ENCODE measurements at regions not wholly inside any gene's neighbourhood (a gene's known extent, or its start where the extent isn't known, plus 50 kb on each side); places are given as distances from the start of the nearest gene placed in this dataset.

GRCh38 chr9:80352967-80353366, 781.2 kb downstream of the TLE4 start:
- Histone ChIP-seq H3K9me3 (ENCODE audit: control insufficient read depth in 2 of 2, insufficient read depth in 1 of 2, low read length in 1 of 2) (no peaks in the 10 kb centered on the region), H3K36me3 (ENCODE audit: control insufficient read depth in 2 of 2, insufficient read depth in 2 of 2, low read length in 1 of 2) (no peaks in the 10 kb centered on the region), H3K4me1 (ENCODE audit: control insufficient read depth in 2 of 2, insufficient read depth in 2 of 2, low read length in 2 of 2) (no peaks in the 10 kb centered on the region), H3K4me3 (ENCODE audit: low read length in 2 of 2) (no peak overlapping the region), H3K27me3 (ENCODE audit: control insufficient read depth in 2 of 2, insufficient read depth in 1 of 2, low read length in 1 of 2) (no peaks in the 10 kb centered on the region), H3K27ac (ENCODE audit: low read depth in 1 of 2, low read length in 1 of 2) (no peak overlapping the region)
- 98% methylated on average over 2 of the region's 2 CpGs for WGBS
- no peak for DNase-seq (ENCODE audit: low read depth in 6 of 9, low spot score in 9 of 9)

GRCh38 chr9:80351612-80352011, 779.8 kb downstream of the TLE4 start:
- 88% methylated on average over 1 of the region's 1 CpG for WGBS
- H3K4me1 ChIP-seq (ENCODE audit: control insufficient read depth in 2 of 2, insufficient read depth in 2 of 2, low read length in 2 of 2): no peaks in the 10 kb centered on the region
- H3K27ac ChIP-seq (ENCODE audit: low read depth in 1 of 2, low read length in 1 of 2): no peak overlapping the region
- H3K4me3 ChIP-seq (ENCODE audit: low read length in 2 of 2): no peak overlapping the region
- no peaks in the 10 kb centered on the region for H3K36me3 ChIP-seq (ENCODE audit: control insufficient read depth in 2 of 2, insufficient read depth in 2 of 2, low read length in 1 of 2)
- H3K9me3 ChIP-seq (ENCODE audit: control insufficient read depth in 2 of 2, insufficient read depth in 1 of 2, low read length in 1 of 2): no peaks in the 10 kb centered on the region
- no peaks in the 10 kb centered on the region for H3K27me3 ChIP-seq (ENCODE audit: control insufficient read depth in 2 of 2, insufficient read depth in 1 of 2, low read length in 1 of 2)
- no peak for DNase-seq (ENCODE audit: low read depth in 6 of 9, low spot score in 9 of 9)

- 89% methylated on average over 3 of the region's 3 CpGs for WGBS
- H3K4me1 ChIP-seq (ENCODE audit: control insufficient read depth in 2 of 2, insufficient read depth in 2 of 2, low read length in 2 of 2): no peaks in the 10 kb centered on the region
These were observed 754.3 kb downstream of the TLE4 start for GRCh38 chr9:80326105-80326504.

GRCh38 chr9:80320916-80321315, 749.2 kb downstream of the TLE4 start:
- H3K9me3 ChIP-seq (ENCODE audit: control insufficient read depth in 2 of 2, insufficient read depth in 1 of 2, low read length in 1 of 2): no peaks in the 10 kb centered on the region
- H3K27ac ChIP-seq (ENCODE audit: low read depth in 1 of 2, low read length in 1 of 2): no peak overlapping the region
- 90% methylated on average over 3 of the region's 3 CpGs for WGBS
- H3K36me3 ChIP-seq (ENCODE audit: control insufficient read depth in 2 of 2, insufficient read depth in 2 of 2, low read length in 1 of 2): no peaks in the 10 kb centered on the region
- H3K4me1 ChIP-seq (ENCODE audit: control insufficient read depth in 2 of 2, insufficient read depth in 2 of 2, low read length in 2 of 2): no peaks in the 10 kb centered on the region
- no peaks in the 10 kb centered on the region for H3K27me3 ChIP-seq (ENCODE audit: control insufficient read depth in 2 of 2, insufficient read depth in 1 of 2, low read length in 1 of 2)
- no peak for DNase-seq (ENCODE audit: low read depth in 6 of 9, low spot score in 9 of 9)
- no peak overlapping the region for H3K4me3 ChIP-seq (ENCODE audit: low read length in 2 of 2)

More at GRCh38 chr9:80326105-80326504, 754.3 kb downstream of the TLE4 start:
- no peaks in the 10 kb centered on the region for H3K27me3 ChIP-seq (ENCODE audit: control insufficient read depth in 2 of 2, insufficient read depth in 1 of 2, low read length in 1 of 2)
- H3K4me3 ChIP-seq (ENCODE audit: low read length in 2 of 2): no peak overlapping the region
- no peak for DNase-seq (ENCODE audit: low read depth in 6 of 9, low spot score in 9 of 9)
- H3K27ac ChIP-seq (ENCODE audit: low read depth in 1 of 2, low read length in 1 of 2): no peak overlapping the region
- no peaks in the 10 kb centered on the region for H3K36me3 ChIP-seq (ENCODE audit: control insufficient read depth in 2 of 2, insufficient read depth in 2 of 2, low read length in 1 of 2)
- H3K9me3 ChIP-seq (ENCODE audit: control insufficient read depth in 2 of 2, insufficient read depth in 1 of 2, low read length in 1 of 2): peaks cover 0 to 5% of the 10 kb centered on the region in 2 donors

GRCh38 chr9:80320480-80320879, 748.7 kb downstream of the TLE4 start:
- H3K36me3 ChIP-seq (ENCODE audit: control insufficient read depth in 2 of 2, insufficient read depth in 2 of 2, low read length in 1 of 2): no peaks in the 10 kb centered on the region
- WGBS: 91% methylated on average over 4 of the region's 4 CpGs
- H3K27me3 ChIP-seq (ENCODE audit: control insufficient read depth in 2 of 2, insufficient read depth in 1 of 2, low read length in 1 of 2): no peaks in the 10 kb centered on the region
- H3K4me1 ChIP-seq (ENCODE audit: control insufficient read depth in 2 of 2, insufficient read depth in 2 of 2, low read length in 2 of 2): no peaks in the 10 kb centered on the region
- no peaks in the 10 kb centered on the region for H3K9me3 ChIP-seq (ENCODE audit: control insufficient read depth in 2 of 2, insufficient read depth in 1 of 2, low read length in 1 of 2)
- DNase-seq (ENCODE audit: low read depth in 6 of 9, low spot score in 9 of 9): no peak
- H3K27ac ChIP-seq (ENCODE audit: low read depth in 1 of 2, low read length in 1 of 2): no peak overlapping the region
- no peak overlapping the region for H3K4me3 ChIP-seq (ENCODE audit: low read length in 2 of 2)

- DNase-seq (ENCODE audit: low read depth in 6 of 9, low spot score in 9 of 9): no peak
- no peak overlapping the region for H3K27ac ChIP-seq (ENCODE audit: low read depth in 1 of 2, low read length in 1 of 2)
- no peaks in the 10 kb centered on the region for H3K4me1 ChIP-seq (ENCODE audit: control insufficient read depth in 2 of 2, insufficient read depth in 2 of 2, low read length in 2 of 2)
- peaks cover 0 to 7% of the 10 kb centered on the region in 2 donors for H3K9me3 ChIP-seq (ENCODE audit: control insufficient read depth in 2 of 2, insufficient read depth in 1 of 2, low read length in 1 of 2)
- WGBS: 89% methylated on average over 1 of the region's 1 CpG
- H3K27me3 ChIP-seq (ENCODE audit: control insufficient read depth in 2 of 2, insufficient read depth in 1 of 2, low read length in 1 of 2): no peaks in the 10 kb centered on the region
- no peaks in the 10 kb centered on the region for H3K36me3 ChIP-seq (ENCODE audit: control insufficient read depth in 2 of 2, insufficient read depth in 2 of 2, low read length in 1 of 2)
- H3K4me3 ChIP-seq (ENCODE audit: low read length in 2 of 2): no peak overlapping the region
These were observed 733.4 kb downstream of the TLE4 start for GRCh38 chr9:80305136-80305535.

GRCh38 chr9:80294955-80295354, 723.2 kb downstream of the TLE4 start:
- H3K36me3 ChIP-seq (ENCODE audit: control insufficient read depth in 2 of 2, insufficient read depth in 2 of 2, low read length in 1 of 2): no peaks in the 10 kb centered on the region
- DNase-seq (ENCODE audit: low read depth in 6 of 9, low spot score in 9 of 9): no peak
- no peak overlapping the region for H3K27ac ChIP-seq (ENCODE audit: low read depth in 1 of 2, low read length in 1 of 2)
- no peak overlapping the region for H3K4me3 ChIP-seq (ENCODE audit: low read length in 2 of 2)
- H3K4me1 ChIP-seq (ENCODE audit: control insufficient read depth in 2 of 2, insufficient read depth in 2 of 2, low read length in 2 of 2): no peaks in the 10 kb centered on the region
- H3K27me3 ChIP-seq (ENCODE audit: control insufficient read depth in 2 of 2, insufficient read depth in 1 of 2, low read length in 1 of 2): no peaks in the 10 kb centered on the region
- H3K9me3 ChIP-seq (ENCODE audit: control insufficient read depth in 2 of 2, insufficient read depth in 1 of 2, low read length in 1 of 2): no peaks in the 10 kb centered on the region
- WGBS: 92% methylated on average over 1 of the region's 1 CpG

- Histone ChIP-seq H3K36me3 (ENCODE audit: control insufficient read depth in 2 of 2, insufficient read depth in 2 of 2, low read length in 1 of 2) (no peaks in the 10 kb centered on the region), H3K27me3 (ENCODE audit: control insufficient read depth in 2 of 2, insufficient read depth in 1 of 2, low read length in 1 of 2) (no peaks in the 10 kb centered on the region), H3K9me3 (ENCODE audit: control insufficient read depth in 2 of 2, insufficient read depth in 1 of 2, low read length in 1 of 2) (no peaks in the 10 kb centered on the region), H3K4me3 (ENCODE audit: low read length in 2 of 2) (no peak overlapping the region), H3K4me1 (ENCODE audit: control insufficient read depth in 2 of 2, insufficient read depth in 2 of 2, low read length in 2 of 2) (no peaks in the 10 kb centered on the region), H3K27ac (ENCODE audit: low read depth in 1 of 2, low read length in 1 of 2) (no peak overlapping the region)
- 77% methylated on average over 1 of the region's 1 CpG for WGBS
- DNase-seq (ENCODE audit: low read depth in 6 of 9, low spot score in 9 of 9): no peak
These were observed 722.6 kb downstream of the TLE4 start for GRCh38 chr9:80294318-80294717.

GRCh38 chr9:80292231-80292630, 720.5 kb downstream of the TLE4 start:
- Histone ChIP-seq H3K36me3 (ENCODE audit: control insufficient read depth in 2 of 2, insufficient read depth in 2 of 2, low read length in 1 of 2) (no peaks in the 10 kb centered on the region), H3K4me1 (ENCODE audit: control insufficient read depth in 2 of 2, insufficient read depth in 2 of 2, low read length in 2 of 2) (no peaks in the 10 kb centered on the region), H3K27ac (ENCODE audit: low read depth in 1 of 2, low read length in 1 of 2) (no peak overlapping the region), H3K9me3 (ENCODE audit: control insufficient read depth in 2 of 2, insufficient read depth in 1 of 2, low read length in 1 of 2) (no peaks in the 10 kb centered on the region), H3K4me3 (ENCODE audit: low read length in 2 of 2) (no peak overlapping the region), H3K27me3 (ENCODE audit: control insufficient read depth in 2 of 2, insufficient read depth in 1 of 2, low read length in 1 of 2) (no peaks in the 10 kb centered on the region)
- DNase-seq (ENCODE audit: low read depth in 6 of 9, low spot score in 9 of 9): no peak
- WGBS: 84% methylated on average over 2 of the region's 2 CpGs

- no peaks in the 10 kb centered on the region for H3K9me3 ChIP-seq (ENCODE audit: control insufficient read depth in 2 of 2, insufficient read depth in 1 of 2, low read length in 1 of 2)
- peak in 1 of 9 donors; percentile 1 for DNase-seq (ENCODE audit: low read depth in 6 of 9, low spot score in 9 of 9)
- H3K36me3 ChIP-seq (ENCODE audit: control insufficient read depth in 2 of 2, insufficient read depth in 2 of 2, low read length in 1 of 2): no peaks in the 10 kb centered on the region
- no peak overlapping the region for H3K4me3 ChIP-seq (ENCODE audit: low read length in 2 of 2)
- H3K27me3 ChIP-seq (ENCODE audit: control insufficient read depth in 2 of 2, insufficient read depth in 1 of 2, low read length in 1 of 2): no peaks in the 10 kb centered on the region
- WGBS: 68% methylated on average over 2 of the region's 2 CpGs
- H3K4me1 ChIP-seq (ENCODE audit: control insufficient read depth in 2 of 2, insufficient read depth in 2 of 2, low read length in 2 of 2): no peaks in the 10 kb centered on the region
- no peak overlapping the region for H3K27ac ChIP-seq (ENCODE audit: low read depth in 1 of 2, low read length in 1 of 2)
These were observed 713.6 kb downstream of the TLE4 start for GRCh38 chr9:80285326-80285725.
